ENCODE measurements at regions not wholly inside any gene's neighbourhood (a gene's known extent, or its start where the extent isn't known, plus 50 kb on each side); places are given as distances from the start of the nearest gene placed in this dataset.

DNA sequence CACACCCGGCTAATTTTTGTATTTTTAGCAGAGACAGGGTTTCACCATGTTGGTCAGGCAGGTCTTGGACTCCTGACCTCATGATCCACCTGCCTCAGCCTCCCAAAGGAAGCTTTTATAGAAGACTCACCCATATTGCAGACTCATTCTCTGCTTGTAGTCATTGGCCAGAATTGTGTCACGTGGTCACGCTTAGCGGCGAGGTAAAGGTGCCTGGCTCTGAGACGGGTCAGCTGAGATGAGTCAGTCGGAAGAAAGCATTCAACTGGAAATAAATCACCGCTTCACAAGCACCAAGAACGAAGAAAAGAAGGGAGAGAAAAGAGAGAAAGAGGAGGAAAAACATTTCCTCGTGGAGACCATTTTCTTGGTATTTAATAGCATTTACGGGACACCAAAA lies 218.8 kb upstream of the NOCT start:
- intact Hi-C loops (cut with micrococcal nuclease): no loop called here
- no peak overlapping the region for H3K9ac ChIP-seq (ENCODE audit: low read length)
- CTCF ChIA-PET: no interaction called here
- TF ChIP-seq, protein P1, sequence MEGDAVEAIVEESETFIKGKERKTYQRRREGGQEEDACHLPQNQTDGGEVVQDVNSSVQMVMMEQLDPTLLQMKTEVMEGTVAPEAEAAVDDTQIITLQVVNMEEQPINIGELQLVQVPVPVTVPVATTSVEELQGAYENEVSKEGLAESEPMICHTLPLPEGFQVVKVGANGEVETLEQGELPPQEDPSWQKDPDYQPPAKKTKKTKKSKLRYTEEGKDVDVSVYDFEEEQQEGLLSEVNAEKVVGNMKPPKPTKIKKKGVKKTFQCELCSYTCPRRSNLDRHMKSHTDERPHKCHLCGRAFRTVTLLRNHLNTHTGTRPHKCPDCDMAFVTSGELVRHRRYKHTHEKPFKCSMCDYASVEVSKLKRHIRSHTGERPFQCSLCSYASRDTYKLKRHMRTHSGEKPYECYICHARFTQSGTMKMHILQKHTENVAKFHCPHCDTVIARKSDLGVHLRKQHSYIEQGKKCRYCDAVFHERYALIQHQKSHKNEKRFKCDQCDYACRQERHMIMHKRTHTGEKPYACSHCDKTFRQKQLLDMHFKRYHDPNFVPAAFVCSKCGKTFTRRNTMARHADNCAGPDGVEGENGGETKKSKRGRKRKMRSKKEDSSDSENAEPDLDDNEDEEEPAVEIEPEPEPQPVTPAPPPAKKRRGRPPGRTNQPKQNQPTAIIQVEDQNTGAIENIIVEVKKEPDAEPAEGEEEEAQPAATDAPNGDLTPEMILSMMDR (conservative IDR thresholded peaks at IDR 0.05; ENCODE audit: low read depth, low read length): no peak
- no peak for TF ChIP-seq EZH2phosphoT487 (IDR thresholded peaks at IDR 0.05; ENCODE audit: borderline replicate concordance, low read length)
- no peak for TF ChIP-seq EZH2 (IDR thresholded peaks at IDR 0.05; ENCODE audit: low read length, unreplicated experiment)
- ATAC-seq (no peak), DNase-seq (no peak)
- no peaks in the 10 kb centered on the region for H3K9me2 ChIP-seq (replicated peaks; ENCODE audit: low read length)
- no peaks in the 10 kb centered on the region for H3K36me3 ChIP-seq (ENCODE audit: low read depth, low read length)
- no peak overlapping the region for H2AFZ ChIP-seq (ENCODE audit: low read length)
- H3K27ac ChIP-seq (ENCODE audit: low read length): no peak overlapping the region
- no peak overlapping the region for H3K4me2 ChIP-seq (ENCODE audit: low read length)
- no peaks in the 10 kb centered on the region for H3K9me3 ChIP-seq (ENCODE audit: low read length)
- H3K4me3 ChIP-seq (ENCODE audit: low read length): no peak overlapping the region
- H3K4me1 ChIP-seq (ENCODE audit: insufficient read depth, low read length): no peaks in the 10 kb centered on the region
- POLR2A ChIA-PET (ENCODE audit: unreplicated experiment): no interaction called here
- H4K20me1 ChIP-seq (ENCODE audit: low read length): no peaks in the 10 kb centered on the region
- H3K27me3 ChIP-seq (ENCODE audit: low read length): peaks cover 31% of the 10 kb centered on the region
- no peaks in the 10 kb centered on the region for H3F3A ChIP-seq (ENCODE audit: low read length, unreplicated experiment)
- no TSS peak for BruUV-seq (replicated peaks)
- no peaks in the 10 kb centered on the region for H3K79me2 ChIP-seq (ENCODE audit: low read length)

GRCh38 chr4:138790706-138791340 lies 224.8 kb upstream of the NOCT start:
- no peak for ATAC-seq
- H2AFZ ChIP-seq (ENCODE audit: low read length): no peak overlapping the region
- TF ChIP-seq EZH2 (IDR thresholded peaks at IDR 0.05; ENCODE audit: low read length, unreplicated experiment): no peak
- TF ChIP-seq, protein P1 (conservative IDR thresholded peaks at IDR 0.05; ENCODE audit: low read depth, low read length): no peak
- TF ChIP-seq EZH2phosphoT487 (IDR thresholded peaks at IDR 0.05; ENCODE audit: borderline replicate concordance, low read length): no peak

DNA sequence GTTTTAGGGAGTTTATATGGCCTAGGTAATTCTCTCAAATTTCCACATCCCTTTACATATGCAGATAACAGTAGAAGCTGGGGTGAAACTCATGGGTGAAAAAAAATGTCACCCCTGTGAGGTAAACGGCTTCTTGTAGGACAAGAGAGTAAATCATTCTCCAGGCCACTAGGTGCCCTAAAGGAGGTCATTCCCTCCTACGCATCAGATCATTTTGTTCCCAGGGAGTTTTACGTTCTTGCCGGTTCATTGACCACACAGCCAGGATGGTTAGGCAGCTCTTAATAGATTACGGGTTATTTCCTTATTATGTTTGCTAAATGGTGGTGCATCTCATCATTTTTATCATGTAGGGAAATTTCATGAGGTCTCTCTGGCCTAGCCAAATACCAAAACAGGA lies 225.8 kb upstream of the NOCT start:
- DNase-seq: no peak
- no peak overlapping the region for H3K4me2 ChIP-seq (ENCODE audit: low read length)
- BruUV-seq (replicated peaks): no TSS peak
- 0 out of 2 replicates have a peak, but pooled peaks cover 4% of the 10 kb centered on the region for H3K27me3 ChIP-seq (ENCODE audit: low read length)
- ChIA-PET CTCF (no interaction called here), POLR2A (ENCODE audit: unreplicated experiment) (no interaction called here)
- intact Hi-C loops (cut with micrococcal nuclease): no loop called here
- H3K27ac ChIP-seq (ENCODE audit: low read length): no peak overlapping the region
- H3K79me2 ChIP-seq (ENCODE audit: low read length): no peaks in the 10 kb centered on the region
- H3K4me3 ChIP-seq (ENCODE audit: low read length): no peak overlapping the region
- no peak overlapping the region for H2AFZ ChIP-seq (ENCODE audit: low read length)
- no peaks in the 10 kb centered on the region for H4K20me1 ChIP-seq (ENCODE audit: low read length)
- no peaks in the 10 kb centered on the region for H3K36me3 ChIP-seq (ENCODE audit: low read depth, low read length)
- no peaks in the 10 kb centered on the region for H3F3A ChIP-seq (ENCODE audit: low read length, unreplicated experiment)
- H3K9ac ChIP-seq (ENCODE audit: low read length): no peak overlapping the region
- ATAC-seq: no peak
- TF ChIP-seq, protein P1 (conservative IDR thresholded peaks at IDR 0.05; ENCODE audit: low read depth, low read length): no peak
- TF ChIP-seq EZH2 (IDR thresholded peaks at IDR 0.05; ENCODE audit: low read length, unreplicated experiment): no peak
- TF ChIP-seq EZH2phosphoT487 (IDR thresholded peaks at IDR 0.05; ENCODE audit: borderline replicate concordance, low read length): no peak
- no peaks in the 10 kb centered on the region for H3K9me3 ChIP-seq (ENCODE audit: low read length)
- no peaks in the 10 kb centered on the region for H3K4me1 ChIP-seq (ENCODE audit: insufficient read depth, low read length)
- H3K9me2 ChIP-seq (replicated peaks; ENCODE audit: low read length): no peaks in the 10 kb centered on the region

More at GRCh38 chr4:138790706-138791340, 224.8 kb upstream of the NOCT start:
- Histone ChIP-seq H3F3A (ENCODE audit: low read length, unreplicated experiment) (no peaks in the 10 kb centered on the region), H3K4me1 (ENCODE audit: insufficient read depth, low read length) (no peaks in the 10 kb centered on the region), H3K4me2 (ENCODE audit: low read length) (no peak overlapping the region), H3K36me3 (ENCODE audit: low read depth, low read length) (no peaks in the 10 kb centered on the region), H3K27ac (ENCODE audit: low read length) (no peak overlapping the region), H3K9ac (ENCODE audit: low read length) (no peak overlapping the region), H3K4me3 (ENCODE audit: low read length) (no peak overlapping the region), H3K79me2 (ENCODE audit: low read length) (no peaks in the 10 kb centered on the region), H3K27me3 (ENCODE audit: low read length) (0 out of 2 replicates have a peak, but pooled peaks cover 4% of the 10 kb centered on the region), H3K9me2 (replicated peaks; ENCODE audit: low read length) (no peaks in the 10 kb centered on the region), H4K20me1 (ENCODE audit: low read length) (no peaks in the 10 kb centered on the region), H3K9me3 (ENCODE audit: low read length) (no peaks in the 10 kb centered on the region)
- DNase-seq: no peak
- intact Hi-C loops (cut with micrococcal nuclease): no loop called here
- ChIA-PET CTCF (no interaction called here), POLR2A (ENCODE audit: unreplicated experiment) (no interaction called here)
- BruUV-seq (replicated peaks): no TSS peak

Data from PC-3 (cell line).